Right ventricle myocardium inferior (tissue), 1 donor: ENCODE measurements at regions not wholly inside any gene's neighbourhood (a gene's known extent, or its start where the extent isn't known, plus 50 kb on each side); places are given as distances from the start of the nearest gene placed in this dataset.
A peak's percentile ranks its signal among the peaks of the same experiment; 100 is the strongest.
"Not testable (repeated sequence)": the region's sequence is repeated elsewhere in the genome, so short reads cannot be mapped to it uniquely, and the experiment has no call there.

ENCODE experiments used
- ATAC-seq: fragments of 200-7000 bp; cut with Tn5 transposase; one replicate; pipeline ENCODE4 v1.9.1; 2020; ENCODE audit warnings: mild to moderate bottlenecking, moderate library complexity
- DNase-seq: peaks from one replicate; pipeline ENCODE4 v3.0.0; 2021; ENCODE audit errors: missing footprints
- intact Hi-C: fragments of 100-400 bp; cut with DNase I; formaldehyde crosslinking; loops from one replicate; pipeline ENCODE4 v1.11.0; 2022
- donor health status: DM: no; HTN: yes; CAD: no; lungs with severe emphysema.

GRCh38 chr2:12604341-12604740 is 112.4 kb upstream of the TRIB2 start:
- intact Hi-C loops: no loop called here
- DNase-seq: no peak
- no peak for ATAC-seq

- ATAC-seq: no peak
- no peak for DNase-seq
- intact Hi-C loops: no loop called here
Observed at GRCh38 chr2:12605366-12605765, 111.4 kb upstream of the TRIB2 start.

GRCh38 chr2:12605936-12606335 is 110.8 kb upstream of the TRIB2 start:
- DNase-seq: no peak
- no peak for ATAC-seq
- intact Hi-C loops: no loop called here

GRCh38 chr2:12606472-12607000 is 110.2 kb upstream of the TRIB2 start:
- intact Hi-C loops: no loop called here
- no peak for DNase-seq
- ATAC-seq: peak; percentile 59

- ATAC-seq (no peak), DNase-seq (no peak)
- intact Hi-C loops: no loop called here
Observed at GRCh38 chr2:12607971-12608370, 108.8 kb upstream of the TRIB2 start.

GRCh38 chr2:12610314-12610713 is 106.4 kb upstream of the TRIB2 start:
- intact Hi-C loops: no loop called here
- DNase-seq (no peak), ATAC-seq (no peak)

- DNase-seq (no peak), ATAC-seq (no peak)
- intact Hi-C loops: no loop called here
Observed at GRCh38 chr2:12612168-12612567, 104.6 kb upstream of the TRIB2 start.

- no peak for DNase-seq
- no peak for ATAC-seq
- intact Hi-C loops: no loop called here
Observed at GRCh38 chr2:12612671-12613070, 104.1 kb upstream of the TRIB2 start.

GRCh38 chr2:12613137-12613835 is 103.5 kb upstream of the TRIB2 start:
- intact Hi-C loops: no loop called here
- DNase-seq: no peak
- no peak for ATAC-seq

- ATAC-seq (no peak), DNase-seq (no peak)
- intact Hi-C loops: no loop called here
Observed at GRCh38 chr2:12615509-12615908, 101.2 kb upstream of the TRIB2 start.

- no peak for DNase-seq
- no peak for ATAC-seq
- intact Hi-C loops: no loop called here
Observed at GRCh38 chr2:12616456-12617156, 100.1 kb upstream of the TRIB2 start.

- intact Hi-C loops: no loop called here
- DNase-seq (no peak), ATAC-seq (no peak)
Observed at GRCh38 chr2:12617366-12617765, 99.4 kb upstream of the TRIB2 start.

- intact Hi-C loops: no loop called here
- no peak for ATAC-seq
- no peak for DNase-seq
Observed at GRCh38 chr2:12617853-12618252, 98.9 kb upstream of the TRIB2 start.

- DNase-seq (no peak), ATAC-seq (no peak)
- intact Hi-C loops: no loop called here
Observed at GRCh38 chr2:12618576-12618975, 98.2 kb upstream of the TRIB2 start.

GRCh38 chr2:12619975-12620374 is 96.8 kb upstream of the TRIB2 start:
- peak; percentile 78 for DNase-seq
- intact Hi-C loops: no loop called here
- ATAC-seq: no peak

- DNase-seq: no peak
- ATAC-seq: no peak
- intact Hi-C loops: no loop called here
Observed at GRCh38 chr2:12620759-12621158, 96.0 kb upstream of the TRIB2 start.

GRCh38 chr2:12623051-12623450 is 93.7 kb upstream of the TRIB2 start:
- intact Hi-C loops: no loop called here
- ATAC-seq (no peak), DNase-seq (no peak)

GRCh38 chr2:12624384-12624783 is 92.4 kb upstream of the TRIB2 start:
- ATAC-seq (no peak), DNase-seq (no peak)
- intact Hi-C loops: no loop called here

- ATAC-seq (no peak), DNase-seq (no peak)
- intact Hi-C loops: no loop called here
Observed at GRCh38 chr2:12624905-12625598, 91.7 kb upstream of the TRIB2 start.

GRCh38 chr2:12628541-12628940 is 88.2 kb upstream of the TRIB2 start:
- ATAC-seq, intact Hi-C loops, DNase-seq: not testable (repeated sequence)
